Gastroesophageal sphincter (tissue), 4 donors: ENCODE measurements at regions not wholly inside any gene's neighbourhood (a gene's known extent, or its start where the extent isn't known, plus 50 kb on each side); places are given as distances from the start of the nearest gene placed in this dataset.
A peak's percentile ranks its signal among the peaks of the same experiment; 100 is the strongest.

Experiments used
- ATAC-seq: fragments of 150-250 bp; one replicate; pipeline ENCODE4 v1.9.1; 2016; ENCODE audit warnings: mild to moderate bottlenecking, moderate library complexity
- H3K27ac ChIP-seq, 4 donors: fragments of 200-600 bp; sonication (generic) in 3 of 4; 1 replicate in 3 of 4; 2 replicates in 1 of 4; pipeline ENCODE4 v1.5.1; 2016 to 2019
- H3K27me3 ChIP-seq: fragments of 200-600 bp; sonication (generic); one replicate; pipeline ENCODE4 v1.5.1; 2019
- H3K36me3 ChIP-seq, 2 donors: fragments of 200-600 bp; sonication (generic); one replicate each; pipeline ENCODE4 v1.5.1; 2019; ENCODE audit warnings: control low read depth in 1 of 2
- H3K4me1 ChIP-seq, 3 donors: fragments of 200-600 bp; sonication (generic); 1 replicate in 2 of 3; 2 replicates in 1 of 3; pipeline ENCODE4 v1.5.1; 2016 to 2019; ENCODE audit warnings: control low read depth in 2 of 3
- H3K4me3 ChIP-seq, 2 donors: fragments of 200-600 bp; sonication (generic); one replicate each; pipeline ENCODE4 v1.5.1; 2019; ENCODE audit warnings: mild to moderate bottlenecking in 1 of 2, moderate library complexity in 1 of 2
- H3K9me3 ChIP-seq, 3 donors: fragments of 200-600 bp; sonication (generic); one replicate each; pipeline ENCODE4 v1.5.1; 2017 to 2019; ENCODE audit warnings: control low read depth in 2 of 3
- CTCF ChIP-seq, 4 experiments: fragments of 200-600 bp in 2 of 4; fragments of 450-650 bp in 2 of 4; sonication (generic) in 1 of 4; IDR thresholded peaks; one replicate each; pipeline ENCODE4 v1.5.1; 2017 to 2019; ENCODE audit warnings: antibody characterized with exemption in 4 of 4, mild to moderate bottlenecking in 2 of 4, moderate library complexity in 2 of 4
- EP300 ChIP-seq: sonication (generic); formaldehyde crosslinking; IDR thresholded peaks from one replicate; pipeline ENCODE4 v1.6.1; 2017; ENCODE audit warnings: antibody characterized with exemption, mild to moderate bottlenecking
- POLR2A ChIP-seq, 2 donors: fragments of 450-650 bp; IDR thresholded peaks; one replicate each; pipeline ENCODE4 v1.6.1; 2017; ENCODE audit warnings: antibody characterized with exemption in 2 of 2, mild to moderate bottlenecking in 2 of 2, moderate library complexity in 1 of 2
- POLR2AphosphoS5 ChIP-seq: sonication (generic); formaldehyde crosslinking; IDR thresholded peaks from one replicate; pipeline ENCODE4 v1.6.1; 2017; ENCODE audit warnings: antibody characterized with exemption
- WGBS, 2 donors: methylation state at CpG; one replicate each; pipeline ENCODE4 v1.1.5; 2018; ENCODE audit warnings: low coverage in 1 of 2; 5-methylcytosine and 5-hydroxymethylcytosine counted together

GRCh38 chr12:132439333-132439904 lies 50.5 kb upstream of the FBRSL1 start:
- no peak overlapping the region for H3K4me3 ChIP-seq
- ATAC-seq, result no peak
- H3K9me3 ChIP-seq, result no peaks in the 10 kb centered on the region
- peaks cover 56% of the 10 kb centered on the region for H3K27me3 ChIP-seq
- no peaks in the 10 kb centered on the region for H3K36me3 ChIP-seq
- WGBS, 2 donors, result 50 to 100% methylated on average over 1 to 3 of the region's 28 CpGs
- no peak for TF ChIP-seq EP300
- no peak for TF ChIP-seq CTCF (IDR thresholded peaks at IDR 0.05)
- no peak for TF ChIP-seq POLR2AphosphoS5
- no peak for TF ChIP-seq POLR2A (IDR thresholded peaks at IDR 0.05)
- H3K27ac ChIP-seq, result no peak overlapping the region
- H3K4me1 ChIP-seq, result peaks cover 0 to 5% (median 0%) of the 10 kb centered on the region in 3 donors

- H3K27ac ChIP-seq, result no peak overlapping the region
- peaks cover 63% of the 10 kb centered on the region for H3K27me3 ChIP-seq
- no peak for ATAC-seq
- WGBS, 2 donors, result 100% methylated on average over 2 of the region's 28 CpGs; no CpG with 5 or more reads in 1 of the 2 donors
- no peaks in the 10 kb centered on the region for H3K36me3 ChIP-seq
- no peak overlapping the region for H3K4me3 ChIP-seq
- no peaks in the 10 kb centered on the region for H3K9me3 ChIP-seq
- peaks cover 0 to 5% (median 0%) of the 10 kb centered on the region in 3 donors for H3K4me1 ChIP-seq
- TF ChIP-seq CTCF (IDR thresholded peaks at IDR 0.05) (no peak), POLR2AphosphoS5 (no peak), EP300 (no peak), POLR2A (IDR thresholded peaks at IDR 0.05) (no peak)
These were observed 51.2 kb upstream of the FBRSL1 start for GRCh38 chr12:132438726-132439125.

- Histone ChIP-seq H3K4me1 (peaks cover 0 to 5% (median 0%) of the 10 kb centered on the region in 3 donors), H3K27me3 (peaks cover 69% of the 10 kb centered on the region), H3K36me3 (no peaks in the 10 kb centered on the region), H3K4me3 (no peak overlapping the region), H3K27ac (no peak overlapping the region), H3K9me3 (no peaks in the 10 kb centered on the region)
- 40 to 62% methylated on average over 3 to 9 of the region's 30 CpGs for WGBS, 2 donors
- peak; percentile 32 for ATAC-seq
- TF ChIP-seq EP300, result no peak
- TF ChIP-seq POLR2AphosphoS5, result no peak
- no peak for TF ChIP-seq CTCF (IDR thresholded peaks at IDR 0.05)
- no peak for TF ChIP-seq POLR2A (IDR thresholded peaks at IDR 0.05)
These were observed 51.8 kb upstream of the FBRSL1 start for GRCh38 chr12:132437943-132438700.

DNA sequence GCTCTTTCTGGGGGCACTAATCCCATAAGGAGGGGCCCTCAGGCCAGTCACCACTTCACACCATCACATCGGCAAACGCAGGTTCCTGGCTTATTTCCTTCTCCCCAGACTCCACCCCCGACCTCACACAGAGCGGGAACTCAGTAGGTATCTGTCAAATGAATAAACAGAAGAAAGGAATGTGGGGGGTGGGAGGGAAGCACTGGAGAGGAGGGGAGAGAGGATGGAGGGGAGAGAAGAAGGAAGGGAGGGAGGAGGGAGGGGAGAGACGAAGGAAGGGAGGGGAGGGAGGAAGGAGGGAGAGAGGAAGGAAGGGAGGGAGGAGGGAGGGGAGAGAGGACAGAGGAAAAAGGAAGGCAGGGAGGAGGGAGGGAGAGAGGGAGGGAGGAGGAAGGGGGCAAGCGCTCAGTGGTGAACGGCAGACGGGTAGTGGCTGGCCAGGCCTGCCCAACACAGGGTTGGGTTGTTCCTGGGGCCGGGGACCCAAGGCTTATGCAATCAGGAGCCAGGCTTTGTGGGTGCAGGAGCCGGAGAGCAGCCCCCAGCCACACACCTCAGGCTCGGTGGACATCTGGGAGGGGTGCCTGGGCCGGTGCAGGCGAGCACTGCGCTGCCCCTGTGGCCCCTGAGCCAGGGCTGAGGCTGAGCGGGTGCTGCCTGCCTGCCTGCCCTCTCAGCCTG lies 52.6 kb upstream of the FBRSL1 start:
- H3K27ac ChIP-seq, result no peak overlapping the region
- no peaks in the 10 kb centered on the region for H3K36me3 ChIP-seq
- H3K4me1 ChIP-seq, result peaks cover 0 to 12% (median 0%) of the 10 kb centered on the region in 3 donors
- 9% methylated on average over 10 of the region's 15 CpGs; no CpG with 5 or more reads in 1 of the 2 donors for WGBS, 2 donors
- H3K9me3 ChIP-seq, result no peaks in the 10 kb centered on the region
- TF ChIP-seq POLR2A (IDR thresholded peaks at IDR 0.05), result no peak
- no peak for TF ChIP-seq POLR2AphosphoS5
- no peak for TF ChIP-seq EP300
- TF ChIP-seq CTCF (IDR thresholded peaks at IDR 0.05), result no peak
- peak; percentile 25 for ATAC-seq
- no peak overlapping the region for H3K4me3 ChIP-seq
- peaks cover 73% of the 10 kb centered on the region for H3K27me3 ChIP-seq
